ENCODE measurements at regions not wholly inside any gene's neighbourhood (a gene's known extent, or its start where the extent isn't known, plus 50 kb on each side); places are given as distances from the start of the nearest gene placed in this dataset.

DNA sequence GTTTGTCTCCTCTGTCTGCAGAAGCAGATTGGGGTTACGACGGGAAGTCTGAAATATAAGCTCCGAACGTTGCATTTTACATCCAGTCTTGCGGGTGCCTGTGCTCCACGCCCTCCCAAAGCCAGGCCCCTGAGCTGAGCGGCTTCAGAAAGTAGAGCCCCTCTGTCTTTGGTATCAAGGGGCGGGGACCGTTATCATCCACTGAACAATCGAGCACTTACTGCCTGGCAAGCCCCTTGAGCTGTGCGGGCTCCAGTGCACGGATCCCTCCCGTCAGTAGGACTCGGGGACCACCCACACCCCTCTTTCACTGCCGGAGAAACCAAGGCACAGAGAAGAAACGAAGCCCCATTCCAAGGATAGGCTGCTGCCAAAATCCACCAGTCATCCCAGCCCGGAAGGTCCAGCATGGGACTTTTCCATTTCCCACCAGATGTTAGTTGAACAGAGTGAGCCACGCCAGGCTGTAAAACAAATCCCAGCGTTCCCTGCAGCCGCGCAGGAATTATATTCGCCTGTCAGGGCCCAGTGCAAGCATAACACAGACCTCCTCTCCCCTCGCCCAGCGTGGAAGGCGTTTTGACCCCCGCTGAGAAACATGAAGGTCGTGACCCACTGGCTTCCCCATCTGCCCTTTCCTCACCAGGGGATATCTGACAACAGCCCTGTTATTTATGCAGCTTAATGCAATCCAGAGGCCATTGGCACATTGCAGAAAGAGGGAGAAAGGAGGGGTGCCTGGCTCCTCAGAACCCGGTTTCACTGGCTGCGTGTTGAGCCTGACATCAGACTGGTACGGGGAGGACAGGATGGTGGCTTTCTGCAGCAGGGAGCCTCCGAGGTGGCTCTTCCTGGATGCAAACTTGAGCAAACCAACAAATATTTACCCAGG lies 212.2 kb upstream of the FOXF1 start:
- TF ChIP-seq, protein P1, sequence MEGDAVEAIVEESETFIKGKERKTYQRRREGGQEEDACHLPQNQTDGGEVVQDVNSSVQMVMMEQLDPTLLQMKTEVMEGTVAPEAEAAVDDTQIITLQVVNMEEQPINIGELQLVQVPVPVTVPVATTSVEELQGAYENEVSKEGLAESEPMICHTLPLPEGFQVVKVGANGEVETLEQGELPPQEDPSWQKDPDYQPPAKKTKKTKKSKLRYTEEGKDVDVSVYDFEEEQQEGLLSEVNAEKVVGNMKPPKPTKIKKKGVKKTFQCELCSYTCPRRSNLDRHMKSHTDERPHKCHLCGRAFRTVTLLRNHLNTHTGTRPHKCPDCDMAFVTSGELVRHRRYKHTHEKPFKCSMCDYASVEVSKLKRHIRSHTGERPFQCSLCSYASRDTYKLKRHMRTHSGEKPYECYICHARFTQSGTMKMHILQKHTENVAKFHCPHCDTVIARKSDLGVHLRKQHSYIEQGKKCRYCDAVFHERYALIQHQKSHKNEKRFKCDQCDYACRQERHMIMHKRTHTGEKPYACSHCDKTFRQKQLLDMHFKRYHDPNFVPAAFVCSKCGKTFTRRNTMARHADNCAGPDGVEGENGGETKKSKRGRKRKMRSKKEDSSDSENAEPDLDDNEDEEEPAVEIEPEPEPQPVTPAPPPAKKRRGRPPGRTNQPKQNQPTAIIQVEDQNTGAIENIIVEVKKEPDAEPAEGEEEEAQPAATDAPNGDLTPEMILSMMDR (IDR thresholded peaks at IDR 0.05), result no peak
- no peak for TF ChIP-seq POLR2A (IDR thresholded peaks at IDR 0.05)

Data from lower leg skin (tissue), 3 donors.